VCaP (cell line): ENCODE measurements at regions not wholly inside any gene's neighbourhood (a gene's known extent, or its start where the extent isn't known, plus 50 kb on each side); places are given as distances from the start of the nearest gene placed in this dataset.

Experiments
- H3K27ac ChIP-seq: fragments of 450-650 bp; 2 replicates; pipeline ENCODE4 v1.5.1; 2017
- TF ChIP-seq, protein P1 (sequence below): fragments of 450-650 bp; conservative IDR thresholded peaks from 2 replicates; pipeline ENCODE4 v1.5.1; 2017; ENCODE audit warnings: mild to moderate bottlenecking, moderate library complexity

DNA sequence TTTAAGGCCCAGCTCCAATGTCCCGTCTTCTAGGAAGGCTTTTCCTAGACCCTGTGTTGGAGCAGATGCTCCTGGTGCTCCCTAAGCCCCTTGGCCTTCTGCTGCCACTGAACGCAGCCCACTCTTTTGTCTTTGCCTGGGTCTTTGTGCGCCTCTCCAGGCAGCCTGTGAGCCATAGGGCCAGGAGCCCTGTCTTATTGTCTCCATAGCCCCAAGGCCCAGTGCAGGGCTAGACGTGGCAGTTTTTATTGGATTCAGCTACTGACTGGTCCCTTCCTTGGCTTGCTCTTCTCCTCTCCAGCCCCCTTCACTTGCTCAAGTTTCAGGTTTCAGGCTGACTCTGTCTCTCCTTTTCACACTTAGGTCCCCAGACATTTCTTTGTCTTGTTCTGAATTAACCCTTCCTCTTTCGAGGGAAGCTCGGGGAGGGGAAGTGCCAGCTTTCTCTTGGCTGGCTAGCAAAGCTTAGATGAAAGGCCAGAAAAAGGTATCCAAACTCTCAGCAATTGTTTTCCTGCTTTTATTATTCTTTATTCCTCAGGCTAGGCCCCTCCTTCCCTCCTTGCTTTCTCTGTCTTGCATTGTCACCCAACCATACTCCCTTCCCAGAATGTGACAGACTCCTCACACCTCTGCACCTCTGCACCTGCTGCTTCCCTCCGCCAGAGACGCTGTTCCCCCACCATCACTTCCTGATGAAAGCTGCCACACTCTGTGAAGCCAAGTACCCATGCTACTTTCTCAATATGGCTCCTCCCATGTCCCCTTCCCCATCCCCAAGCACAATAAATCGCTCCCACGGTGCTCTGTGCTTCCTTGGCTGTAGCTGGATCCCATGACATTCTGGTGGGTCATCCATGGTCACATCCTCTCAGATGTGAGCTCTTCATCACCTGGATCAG, 101.6 kb upstream of the CPEB4 start:
- no peak overlapping the region for H3K27ac ChIP-seq
- TF ChIP-seq, protein P1, sequence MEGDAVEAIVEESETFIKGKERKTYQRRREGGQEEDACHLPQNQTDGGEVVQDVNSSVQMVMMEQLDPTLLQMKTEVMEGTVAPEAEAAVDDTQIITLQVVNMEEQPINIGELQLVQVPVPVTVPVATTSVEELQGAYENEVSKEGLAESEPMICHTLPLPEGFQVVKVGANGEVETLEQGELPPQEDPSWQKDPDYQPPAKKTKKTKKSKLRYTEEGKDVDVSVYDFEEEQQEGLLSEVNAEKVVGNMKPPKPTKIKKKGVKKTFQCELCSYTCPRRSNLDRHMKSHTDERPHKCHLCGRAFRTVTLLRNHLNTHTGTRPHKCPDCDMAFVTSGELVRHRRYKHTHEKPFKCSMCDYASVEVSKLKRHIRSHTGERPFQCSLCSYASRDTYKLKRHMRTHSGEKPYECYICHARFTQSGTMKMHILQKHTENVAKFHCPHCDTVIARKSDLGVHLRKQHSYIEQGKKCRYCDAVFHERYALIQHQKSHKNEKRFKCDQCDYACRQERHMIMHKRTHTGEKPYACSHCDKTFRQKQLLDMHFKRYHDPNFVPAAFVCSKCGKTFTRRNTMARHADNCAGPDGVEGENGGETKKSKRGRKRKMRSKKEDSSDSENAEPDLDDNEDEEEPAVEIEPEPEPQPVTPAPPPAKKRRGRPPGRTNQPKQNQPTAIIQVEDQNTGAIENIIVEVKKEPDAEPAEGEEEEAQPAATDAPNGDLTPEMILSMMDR: no peak

DNA sequence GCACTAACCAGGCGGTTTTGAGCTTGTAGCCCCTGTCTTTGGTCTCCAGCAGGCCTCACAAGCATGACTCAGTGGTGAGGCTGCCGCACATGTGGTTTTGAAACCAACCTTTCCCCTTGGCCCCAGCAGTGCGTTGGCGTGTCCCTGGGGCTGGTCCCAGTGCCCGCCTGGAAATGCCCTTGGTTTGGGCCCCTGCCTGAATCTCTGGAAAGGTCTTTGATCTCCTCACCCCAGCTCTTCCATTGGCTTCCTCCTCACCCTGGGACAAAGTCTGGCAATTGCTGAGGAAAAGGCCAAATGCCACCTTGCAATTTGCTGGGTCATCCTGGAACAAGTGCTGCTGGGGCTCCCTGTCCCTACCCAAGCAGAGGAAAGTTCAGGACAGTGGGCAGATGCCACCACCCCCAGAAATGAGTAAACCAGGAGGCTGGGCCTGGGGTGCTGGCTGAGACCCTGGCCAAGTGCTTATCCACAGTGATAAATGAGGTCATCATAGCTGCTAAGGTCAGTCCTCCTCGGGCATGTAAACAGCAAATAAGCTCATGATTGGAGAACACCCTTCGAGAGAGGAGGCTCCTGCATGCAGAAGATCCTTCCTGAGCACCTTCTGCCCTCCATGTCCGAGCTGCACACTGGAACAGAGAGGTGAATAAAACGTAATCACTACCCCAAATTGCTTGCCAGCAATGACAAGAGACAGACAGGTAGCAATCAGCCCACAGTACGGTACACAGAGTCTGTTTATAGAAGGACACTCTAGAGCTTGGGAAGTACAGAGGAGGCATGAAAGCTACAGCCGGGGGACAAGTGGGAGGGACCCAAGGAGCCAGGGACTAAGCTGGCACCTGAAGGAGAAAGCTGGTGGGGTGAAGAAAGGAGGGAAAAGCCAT, 98.9 kb upstream of the CPEB4 start:
- no peak overlapping the region for H3K27ac ChIP-seq
- TF ChIP-seq, protein P1: no peak

DNA sequence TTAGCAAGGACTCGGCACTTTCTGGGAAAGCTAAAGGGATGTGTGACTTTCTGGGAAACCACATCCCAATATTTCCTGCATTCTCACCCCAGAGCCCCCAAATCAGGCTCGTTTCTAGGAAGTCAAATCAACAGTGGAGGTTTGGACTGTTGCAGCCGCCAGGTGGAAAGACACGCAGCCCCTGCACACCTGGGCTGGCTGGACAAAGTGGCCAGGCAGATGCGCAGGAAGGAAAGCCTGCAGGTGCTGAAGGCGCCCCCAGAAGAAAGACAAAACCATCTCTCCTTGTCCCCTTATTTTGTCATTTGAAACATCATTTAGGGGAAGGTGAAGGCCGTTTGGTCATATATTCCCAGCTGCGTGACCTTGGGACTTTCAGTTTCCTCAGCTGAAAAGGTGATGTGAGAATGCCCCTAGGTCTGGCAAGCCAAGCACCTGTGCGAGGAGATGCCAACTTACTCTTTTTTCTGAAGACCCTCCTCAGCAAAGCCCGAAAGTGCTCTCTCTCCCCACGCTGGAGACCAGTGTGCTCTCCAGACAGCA, 97.9 kb upstream of the CPEB4 start:
- TF ChIP-seq, protein P1: no peak
- no peak overlapping the region for H3K27ac ChIP-seq

DNA sequence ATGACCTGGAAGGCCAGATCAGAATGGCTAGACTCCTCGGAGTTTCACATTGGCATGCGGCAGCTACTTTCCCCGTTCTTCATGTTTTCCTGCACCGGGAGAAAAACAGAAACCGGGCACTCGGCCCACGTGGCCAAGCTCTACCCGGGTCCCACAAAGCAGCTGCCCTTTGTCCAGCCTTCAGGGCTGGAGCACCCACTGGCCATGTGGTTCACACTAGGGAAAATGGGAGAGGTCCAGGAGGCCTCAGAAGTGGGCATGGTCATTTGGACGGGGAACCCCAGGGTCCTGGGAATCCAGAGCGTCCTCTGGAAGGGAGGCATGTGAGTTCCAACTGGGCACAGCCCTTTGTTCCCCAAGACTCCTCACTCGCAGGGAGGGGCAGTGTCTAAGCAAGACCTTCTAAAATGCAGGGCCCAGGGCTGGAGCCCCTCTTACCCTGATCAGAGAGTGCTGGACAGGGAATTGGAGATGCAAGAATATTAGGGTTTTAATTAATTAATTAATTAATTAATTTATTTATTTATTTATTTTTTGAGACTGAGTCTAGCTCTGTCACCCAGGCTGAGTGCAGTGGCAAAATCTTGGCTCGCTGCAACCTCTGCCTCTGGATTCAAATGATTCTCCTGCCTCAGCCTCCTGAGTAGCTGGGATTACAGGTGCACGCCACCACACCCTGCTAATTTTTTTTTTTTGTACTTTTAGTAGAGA, 97.2 kb upstream of the CPEB4 start:
- no peak overlapping the region for H3K27ac ChIP-seq
- TF ChIP-seq, protein P1: no peak

DNA sequence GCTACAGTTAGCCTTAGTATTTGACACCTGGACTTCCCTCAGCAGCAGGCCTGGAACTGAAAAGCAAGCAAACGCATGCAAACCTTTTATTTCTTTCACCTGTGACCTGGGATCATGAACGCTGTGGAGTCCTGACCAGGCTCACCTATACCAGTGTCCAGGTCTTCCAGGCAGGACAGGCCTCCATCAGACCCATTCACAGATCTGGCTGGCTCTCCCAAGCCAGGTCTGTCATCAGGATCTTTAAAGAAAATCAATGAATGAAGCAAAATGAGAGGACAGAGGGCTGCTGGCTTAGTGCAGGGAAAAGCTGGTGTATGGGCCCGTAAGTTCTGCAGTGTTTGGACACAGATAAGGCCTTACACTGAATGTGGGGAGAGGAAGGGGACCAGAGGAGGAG, 96.3 kb upstream of the CPEB4 start:
- TF ChIP-seq, protein P1: no peak
- H3K27ac ChIP-seq: no peak overlapping the region

DNA sequence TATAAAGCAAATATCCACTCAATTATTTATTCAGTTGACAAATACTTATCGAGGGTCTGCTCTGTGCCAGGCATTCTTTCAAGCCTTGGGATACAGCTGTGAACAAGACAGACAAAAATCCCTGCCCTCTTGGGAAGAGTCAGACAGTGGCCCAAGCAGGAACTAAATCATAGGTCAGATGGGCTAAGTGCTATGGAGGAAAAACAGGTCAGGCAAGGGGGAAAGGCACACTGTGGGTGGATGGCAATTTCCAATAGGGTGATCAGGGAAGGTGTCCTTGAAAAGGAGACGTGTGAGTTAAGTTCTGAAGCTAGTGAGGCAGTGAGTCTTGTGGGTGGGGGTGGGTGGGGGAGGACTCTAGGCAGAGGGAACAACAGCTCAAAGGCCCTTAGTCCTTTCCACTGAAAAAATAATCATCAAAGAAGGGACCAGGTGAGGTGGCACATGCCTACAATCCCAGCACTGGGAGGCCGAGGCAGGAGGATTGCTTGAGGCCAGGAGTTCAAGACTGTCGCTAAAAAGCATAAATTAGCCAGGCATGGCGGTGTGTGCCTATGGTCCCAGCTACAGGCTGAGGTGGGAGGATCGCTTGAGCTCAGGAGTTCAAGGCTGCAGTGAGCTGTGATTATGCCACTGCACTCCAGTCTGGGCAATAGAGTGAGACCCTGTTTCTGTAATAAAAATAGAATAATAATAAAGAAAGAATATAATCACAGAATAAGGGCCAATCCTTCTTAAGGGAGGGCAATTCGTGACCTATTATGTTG, 95.2 kb upstream of the CPEB4 start:
- TF ChIP-seq, protein P1: no peak
- H3K27ac ChIP-seq: no peak overlapping the region
